Endodermal cell (in vitro differentiated cells): ENCODE measurements at regions not wholly inside any gene's neighbourhood (a gene's known extent, or its start where the extent isn't known, plus 50 kb on each side); places are given as distances from the start of the nearest gene placed in this dataset.

Experiments used
- DNase-seq: peaks from one replicate; pipeline ENCODE4 v3.0.0-alpha.2; 2017
- H3K27ac ChIP-seq: 2 replicates; pipeline ENCODE4 v1.5.1; 2013; ENCODE audit warnings: mild to moderate bottlenecking, low read depth, low read length, moderate library complexity
- H3K27me3 ChIP-seq: 2 replicates; pipeline ENCODE4 v1.6.1; 2013; ENCODE audit warnings: mild to moderate bottlenecking, low read length, moderate library complexity; ENCODE audit not compliant: insufficient read depth, control insufficient read depth, poor library complexity, severe bottlenecking
- H3K36me3 ChIP-seq: 2 replicates; pipeline ENCODE4 v1.7.0; 2013; ENCODE audit warnings: mild to moderate bottlenecking, low read length, moderate library complexity; ENCODE audit not compliant: control insufficient read depth, insufficient read depth
- H3K4me1 ChIP-seq: one replicate; pipeline ENCODE4 v1.7.0; 2013; ENCODE audit warnings: low read length; ENCODE audit not compliant: control insufficient read depth, insufficient read depth
- H3K4me3 ChIP-seq: 2 replicates; pipeline ENCODE4 v1.5.1; 2013; ENCODE audit warnings: mild to moderate bottlenecking, low read length, moderate library complexity
- H3K9ac ChIP-seq: 2 replicates; pipeline ENCODE4 v1.6.1; 2013; ENCODE audit warnings: mild to moderate bottlenecking, low read length, moderate library complexity; ENCODE audit not compliant: poor library complexity, severe bottlenecking; ENCODE audit errors: extremely low read depth
- H3K9me3 ChIP-seq: 2 replicates; pipeline ENCODE4 v1.6.1; 2013; ENCODE audit warnings: mild to moderate bottlenecking, low read length, moderate library complexity; ENCODE audit not compliant: control insufficient read depth
- H3K27ac Mint-ChIP-seq: 2 replicates; pipeline ENCODE4 v1.8.0; 2020; ENCODE audit warnings: mixed read lengths
- H3K27me3 Mint-ChIP-seq: 2 replicates; pipeline ENCODE4 v1.8.0; 2021; ENCODE audit warnings: mild to moderate bottlenecking, mixed read lengths; ENCODE audit not compliant: insufficient read depth
- H3K36me3 Mint-ChIP-seq: 2 replicates; pipeline ENCODE4 v1.8.0; 2020; ENCODE audit warnings: low read depth, mixed read lengths
- H3K4me1 Mint-ChIP-seq: 2 replicates; pipeline ENCODE4 v1.8.0; 2020; ENCODE audit warnings: mixed read lengths
- H3K4me3 Mint-ChIP-seq: 2 replicates; pipeline ENCODE4 v1.8.0; 2020; ENCODE audit warnings: mild to moderate bottlenecking, moderate library complexity, mixed read lengths
- H3K9me3 Mint-ChIP-seq: 2 replicates; pipeline ENCODE4 v1.8.0; 2020; ENCODE audit warnings: mild to moderate bottlenecking, mixed read lengths
- CTCF ChIP-seq: fragments of 200-600 bp; sonication (generic); conservative IDR thresholded peaks from 2 replicates; pipeline ENCODE4 v1.5.0; 2021; ENCODE audit warnings: antibody characterized with exemption, mild to moderate bottlenecking
- WGBS, 2 experiments: methylation state at CpG; one replicate each; pipeline versions ENCODE4 v1.1.5 to v1.1.7; 2013; ENCODE audit warnings: missing lambda C conversion rate in 2 of 2, mixed read lengths in 1 of 2; ENCODE audit not compliant: insufficient coverage in 1 of 2, insufficient read length in 1 of 2; 5-methylcytosine and 5-hydroxymethylcytosine counted together

DNA sequence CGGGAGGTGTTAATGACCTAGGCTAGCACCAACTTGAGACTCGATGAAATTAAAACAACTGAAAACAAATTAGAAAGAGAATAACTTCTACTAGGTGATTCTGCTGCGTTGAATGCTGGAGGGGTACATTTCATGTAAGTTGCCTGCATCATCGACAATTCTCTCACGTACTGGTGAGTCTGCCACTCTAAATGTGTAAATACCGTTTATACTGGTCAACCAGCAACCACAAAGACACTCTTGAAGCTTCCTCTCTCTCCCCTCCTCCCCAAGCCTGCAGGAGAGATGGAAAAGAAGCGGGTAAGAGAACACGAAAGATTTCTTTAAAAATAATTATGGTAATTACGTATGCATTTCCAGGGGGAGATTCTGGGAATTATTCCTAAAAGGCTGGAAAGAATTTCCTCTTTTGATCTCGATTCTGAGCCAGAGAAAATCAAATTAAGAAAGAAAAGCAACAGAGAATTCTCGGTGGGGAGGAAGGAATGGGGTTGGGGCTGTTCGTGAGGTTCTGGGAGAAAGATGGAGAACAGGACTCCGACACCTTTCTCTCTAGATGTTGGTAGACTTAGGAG, 68.6 kb upstream of the MRTFB start:
- Mint-ChIP-seq H3K4me1 (peaks cover 16% of the 10 kb centered on the region), H3K36me3 (no peaks in the 10 kb centered on the region), H3K27ac (no peak overlapping the region), H3K4me3 (peak overlapping the region; percentile 45), H3K9me3 (no peaks in the 10 kb centered on the region), H3K27me3 (peaks cover 4% of the 10 kb centered on the region)
- Histone ChIP-seq H3K9ac (no peak overlapping the region), H3K9me3 (no peaks in the 10 kb centered on the region), H3K4me3 (peak overlapping the region; percentile 18), H3K27me3 (no peaks in the 10 kb centered on the region), H3K27ac (peak overlapping the region; percentile 84), H3K36me3 (no peaks in the 10 kb centered on the region), H3K4me1 (no peaks in the 10 kb centered on the region)
- DNase-seq, result no peak
- 76 to 80% methylated on average over 7 to 13 of the region's 13 CpGs for WGBS, 2 experiments
- TF ChIP-seq CTCF, result no peak

- 33 to 34% methylated on average over 10 to 15 of the region's 15 CpGs for WGBS, 2 experiments
- H3K4me3 Mint-ChIP-seq, result peak overlapping the region; percentile 45
These were observed 68.0 kb upstream of the MRTFB start for GRCh38 chr16:14003074-14003570.

GRCh38 chr16:14004031-14004728, 66.9 kb upstream of the MRTFB start:
- Mint-ChIP-seq H3K4me1 (peaks cover 16% of the 10 kb centered on the region), H3K9me3 (no peaks in the 10 kb centered on the region), H3K27ac (no peak overlapping the region), H3K4me3 (no peak overlapping the region), H3K36me3 (no peaks in the 10 kb centered on the region), H3K27me3 (peaks cover 4% of the 10 kb centered on the region)
- no peaks in the 10 kb centered on the region for H3K4me1 ChIP-seq
- no peak for DNase-seq
- no peaks in the 10 kb centered on the region for H3K27me3 ChIP-seq
- no peak for TF ChIP-seq CTCF
- H3K36me3 ChIP-seq, result no peaks in the 10 kb centered on the region
- no peaks in the 10 kb centered on the region for H3K9me3 ChIP-seq
- no peak overlapping the region for H3K9ac ChIP-seq
- H3K27ac ChIP-seq, result peak overlapping the region; percentile 76
- WGBS, 2 experiments, result 90 to 93% methylated on average over 12 to 13 of the region's 13 CpGs
- H3K4me3 ChIP-seq, result no peak overlapping the region

More at GRCh38 chr16:14003074-14003570, 68.0 kb upstream of the MRTFB start:
- Histone ChIP-seq H3K27me3 (no peaks in the 10 kb centered on the region), H3K27ac (peak overlapping the region; percentile 84), H3K36me3 (no peaks in the 10 kb centered on the region), H3K4me1 (no peaks in the 10 kb centered on the region), H3K4me3 (peak overlapping the region; percentile 18), H3K9ac (no peak overlapping the region), H3K9me3 (no peaks in the 10 kb centered on the region)
- H3K9me3 Mint-ChIP-seq, result no peaks in the 10 kb centered on the region
- peak; percentile 86 for DNase-seq
- TF ChIP-seq CTCF, result peak; percentile 44
- no peaks in the 10 kb centered on the region for H3K36me3 Mint-ChIP-seq
- peaks cover 16% of the 10 kb centered on the region for H3K4me1 Mint-ChIP-seq
- peak overlapping the region; percentile 49 for H3K27ac Mint-ChIP-seq
- H3K27me3 Mint-ChIP-seq, result peaks cover 4% of the 10 kb centered on the region
